GM21381 (cell line): ENCODE measurements at regions not wholly inside any gene's neighbourhood (a gene's known extent, or its start where the extent isn't known, plus 50 kb on each side); places are given as distances from the start of the nearest gene placed in this dataset.

ENCODE experiments used
- ATAC-seq: cut with Tn5 transposase; IDR thresholded peaks from one replicate; pipeline ENCODE4 v1.9.1; 2021; ENCODE audit warnings: mild to moderate bottlenecking, moderate library complexity; ENCODE audit not compliant: unreplicated experiment

DNA sequence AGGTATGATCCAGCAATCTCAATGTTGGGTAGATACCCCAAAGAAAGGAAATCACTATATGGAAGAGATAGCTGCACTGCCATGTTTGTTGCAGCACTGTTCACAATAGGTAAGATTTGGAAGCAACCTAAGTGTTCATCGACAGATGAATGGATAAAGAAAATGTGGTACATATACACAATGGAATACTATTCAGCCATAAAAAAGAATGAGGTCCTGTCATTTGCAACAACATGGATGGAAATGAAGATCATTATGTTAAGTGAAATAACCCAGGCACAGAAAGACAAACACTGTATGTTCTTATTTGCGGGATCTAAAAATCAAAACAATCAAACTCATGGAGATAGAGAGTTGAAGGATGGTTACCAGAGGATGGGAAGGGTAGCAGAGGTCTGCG, 372.4 kb upstream of the SPRED2 start:
- no peak for ATAC-seq

DNA sequence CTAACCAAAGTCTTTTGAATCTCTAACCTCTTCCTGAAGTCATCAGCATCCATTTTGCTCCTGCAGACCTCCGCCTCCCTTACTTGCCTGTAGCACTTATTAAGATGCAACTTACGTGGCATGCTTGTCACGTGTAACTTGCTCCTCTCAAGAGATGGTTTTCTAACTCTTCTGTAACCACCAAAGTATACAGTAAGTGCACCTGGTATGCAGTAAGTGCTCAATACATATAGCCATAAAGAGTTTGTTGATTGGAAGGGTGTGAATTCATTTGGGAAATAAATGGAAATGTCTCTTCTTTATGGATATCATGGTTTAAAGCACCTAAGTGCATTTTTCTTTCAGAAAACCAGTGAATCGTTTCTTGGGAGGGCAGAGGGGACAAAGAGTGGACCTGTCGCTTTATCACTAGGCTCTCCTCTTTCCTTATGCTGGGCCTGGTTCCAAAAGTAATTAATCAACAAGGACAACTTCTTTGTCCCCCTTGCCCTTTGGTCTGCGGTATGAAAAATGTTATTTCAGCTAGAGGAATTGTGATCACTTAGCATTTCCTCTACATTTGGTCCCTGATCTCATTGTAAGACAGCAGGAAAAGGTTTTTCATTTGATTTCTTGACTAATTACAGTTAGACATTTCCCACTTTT, 370.0 kb upstream of the SPRED2 start:
- ATAC-seq = no peak

DNA sequence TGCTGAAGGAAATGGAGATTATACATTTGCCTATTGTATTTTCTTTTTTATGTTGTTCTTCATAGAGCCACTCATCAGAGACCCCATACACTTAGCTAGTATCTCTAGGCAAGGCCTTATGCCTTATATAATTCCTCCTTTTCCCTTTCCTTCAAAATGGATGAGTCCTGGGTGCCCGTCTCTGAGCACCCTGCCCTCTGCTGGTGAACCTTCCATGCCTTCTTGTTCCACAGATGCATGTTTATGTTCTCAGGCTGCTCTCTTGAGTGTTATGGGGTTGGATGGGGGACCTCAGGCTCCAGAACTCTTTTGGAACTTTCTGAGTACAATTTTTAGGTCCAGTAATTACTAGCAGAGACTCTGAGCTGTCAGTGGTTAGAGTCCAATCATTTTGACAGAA, 368.6 kb upstream of the SPRED2 start:
- no peak for ATAC-seq

DNA sequence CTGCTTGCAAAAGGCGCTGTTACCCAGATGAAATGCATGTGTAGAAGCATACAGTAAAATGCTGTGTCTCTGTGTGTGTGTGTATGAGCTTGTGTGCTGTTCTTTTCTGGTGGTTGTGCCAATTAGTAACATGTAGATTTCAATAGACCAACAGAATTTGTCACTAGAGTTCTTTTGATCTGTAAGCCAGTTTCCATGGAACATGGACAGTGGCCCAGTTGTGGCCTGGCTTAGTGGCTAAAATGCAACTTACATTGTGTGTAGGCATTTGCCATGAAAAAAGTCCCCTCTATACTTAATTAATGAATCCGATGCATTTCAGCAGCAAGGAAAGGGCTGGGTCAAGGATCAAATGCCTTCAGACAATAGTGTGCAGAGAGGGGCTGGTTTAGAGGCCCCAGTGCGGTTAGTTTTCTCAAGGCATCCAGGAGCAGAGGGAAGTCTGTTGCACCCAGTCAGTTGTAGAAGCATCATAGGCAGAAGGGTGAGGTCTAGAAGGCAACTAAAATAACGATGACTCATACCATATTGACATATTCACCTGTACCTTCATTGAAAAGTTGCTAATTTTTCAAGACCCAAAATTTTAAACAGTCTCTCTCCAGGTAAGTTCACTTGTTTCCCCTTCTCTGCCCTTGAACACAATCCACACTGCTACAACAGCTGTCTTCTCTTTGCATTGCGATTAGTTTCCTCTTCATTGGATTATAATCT, 366.9 kb upstream of the SPRED2 start:
- no peak for ATAC-seq

DNA sequence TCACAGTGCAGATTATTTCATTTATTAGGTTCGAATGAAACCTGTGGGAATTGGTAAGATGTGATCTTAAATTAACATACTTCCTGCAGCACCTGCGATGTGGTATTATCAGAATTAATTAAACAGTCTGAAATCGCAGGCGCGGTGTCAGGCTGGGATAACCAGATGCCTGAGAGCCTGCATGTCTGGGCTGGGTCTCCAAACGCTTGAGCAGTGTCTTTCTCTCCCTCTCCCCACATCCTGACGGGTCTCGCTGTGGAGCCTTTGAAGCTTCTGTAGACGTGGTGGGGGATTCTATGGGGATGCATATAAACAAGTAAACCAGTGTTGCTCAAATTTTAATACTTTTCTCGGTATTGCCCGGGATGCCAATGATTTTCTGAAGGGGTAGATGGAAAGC, 366.2 kb upstream of the SPRED2 start:
- no peak for ATAC-seq

DNA sequence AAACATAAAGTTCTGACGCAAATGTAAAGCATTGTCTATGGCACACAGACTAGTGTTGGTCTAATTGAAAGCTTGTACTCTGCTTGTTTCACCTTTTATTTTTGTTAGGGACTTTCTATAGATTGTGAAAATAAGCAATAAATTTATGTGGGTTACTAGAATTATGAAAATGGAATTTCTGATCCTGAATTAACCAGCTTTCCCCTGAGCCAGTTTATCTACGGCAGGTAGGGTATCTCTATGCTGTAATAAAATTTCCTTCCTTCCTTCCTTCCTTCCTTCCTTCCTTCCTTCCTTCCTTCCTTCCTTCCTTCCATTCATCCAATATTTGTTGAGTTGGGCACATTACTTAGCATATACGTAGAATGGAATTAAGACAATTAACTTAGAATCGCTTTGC, 362.6 kb upstream of the SPRED2 start:
- no peak for ATAC-seq

DNA sequence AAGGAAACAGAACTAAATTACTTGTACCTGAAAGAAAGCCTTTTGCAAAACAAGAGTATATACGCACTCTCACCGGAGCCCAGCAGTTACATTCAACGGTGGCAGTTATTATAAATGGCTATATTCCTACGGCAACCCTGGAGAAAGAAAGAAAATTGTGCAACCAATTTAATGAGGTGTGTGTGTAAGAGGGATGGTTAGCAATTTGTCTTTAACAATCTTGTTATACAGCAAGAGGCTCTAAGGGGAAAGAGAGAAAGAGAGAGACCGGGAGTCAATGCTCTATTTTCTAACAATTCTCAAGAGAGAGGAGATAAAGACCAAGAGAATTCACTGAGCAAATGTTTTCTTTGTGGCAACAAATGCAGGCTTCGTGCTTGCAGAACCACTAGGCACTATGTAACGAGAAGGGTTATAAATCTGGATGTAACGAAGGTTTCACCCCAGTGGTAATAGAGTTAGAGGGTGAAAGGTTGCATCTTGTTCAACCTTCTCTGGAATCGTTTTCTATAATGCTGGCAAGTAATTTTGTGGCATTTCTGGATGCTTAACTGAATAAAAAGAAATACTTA, 359.1 kb upstream of the SPRED2 start:
- no peak for ATAC-seq

DNA sequence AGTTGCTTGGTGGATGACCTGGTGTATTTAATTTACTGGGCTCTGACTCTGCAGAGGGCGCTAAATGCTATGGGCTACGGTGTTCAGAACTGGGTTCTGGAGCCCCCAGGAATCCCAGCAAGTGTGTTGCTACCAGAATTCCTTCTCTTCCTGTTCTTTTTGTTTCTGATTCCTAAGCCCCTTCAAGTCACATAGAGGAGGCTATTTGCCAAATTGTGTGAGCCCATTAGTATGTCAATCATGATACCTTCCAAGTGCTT, 358.2 kb upstream of the SPRED2 start:
- ATAC-seq = no peak

DNA sequence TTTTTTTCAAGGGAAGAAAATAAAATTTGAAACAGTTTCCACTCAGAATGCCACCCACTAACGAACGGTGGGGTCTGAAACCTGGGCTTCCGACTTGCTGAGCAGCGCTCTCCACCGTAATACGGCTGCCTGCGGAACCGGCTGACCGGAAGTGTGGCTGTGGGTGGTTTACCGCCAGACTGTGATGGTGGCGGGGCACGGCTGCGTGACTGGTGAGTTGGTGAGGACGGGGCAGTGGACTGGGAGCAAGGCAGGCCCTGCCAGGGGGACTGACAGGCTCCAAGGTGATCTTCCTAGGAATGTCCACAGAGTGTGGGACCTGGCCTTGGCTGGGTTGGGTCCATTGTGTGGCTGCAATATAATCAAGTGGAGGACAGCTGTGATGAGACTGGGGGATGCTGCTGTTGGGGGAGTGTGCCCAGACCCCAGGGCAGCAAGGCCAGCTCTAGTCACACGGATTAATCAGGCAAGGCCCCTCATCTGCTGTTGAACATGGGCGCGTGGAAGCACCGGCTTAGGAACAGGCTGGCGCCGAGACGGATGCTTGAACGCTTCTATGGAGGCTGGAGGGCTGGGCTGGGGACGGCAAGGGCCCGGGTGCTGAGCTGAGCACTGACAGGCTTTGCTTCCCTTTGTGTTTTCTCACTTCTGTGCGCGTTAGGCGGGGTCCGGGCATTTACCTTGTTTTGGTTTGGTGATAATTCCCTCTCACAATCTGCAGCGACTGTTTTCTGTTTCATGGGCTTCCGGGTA, 357.7 kb upstream of the SPRED2 start:
- no peak for ATAC-seq

DNA sequence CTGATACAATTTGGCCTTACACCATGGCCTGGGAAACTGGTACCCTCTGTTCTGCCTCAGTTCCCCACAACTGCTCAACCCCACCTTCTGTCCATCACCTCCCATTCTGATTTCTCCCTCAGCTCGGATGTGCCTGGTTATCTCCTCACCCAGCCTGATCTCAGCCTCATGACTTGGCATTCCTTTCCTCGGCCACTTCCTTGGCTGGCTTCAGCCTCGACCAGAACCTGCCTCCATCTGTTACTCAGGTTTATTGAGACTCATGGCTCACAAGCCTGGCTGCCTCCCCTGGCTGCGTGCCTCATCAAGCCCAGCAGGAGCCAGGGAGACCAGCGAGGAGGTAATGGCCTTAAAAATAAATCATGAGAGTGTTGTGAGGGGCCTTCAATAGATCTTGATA, 356.2 kb upstream of the SPRED2 start:
- no peak for ATAC-seq

DNA sequence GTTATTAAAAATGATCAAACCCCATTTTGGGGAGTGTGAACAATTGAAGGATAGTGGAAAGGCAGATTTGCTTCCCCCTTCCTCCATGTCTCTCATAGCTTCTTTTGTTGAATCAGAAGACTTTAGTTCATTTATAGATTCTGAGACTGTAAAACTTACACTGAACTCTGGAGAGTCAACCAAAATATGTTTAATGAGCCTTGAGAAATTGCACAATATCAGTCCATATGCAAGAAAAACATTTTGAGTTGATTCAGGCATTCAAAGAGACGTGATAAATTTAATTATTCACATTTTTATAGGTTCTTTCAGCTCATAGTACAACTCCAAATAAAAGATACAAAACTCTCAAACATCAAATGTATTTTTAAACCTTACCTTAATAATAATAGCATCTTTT, 354.4 kb upstream of the SPRED2 start:
- no peak for ATAC-seq

DNA sequence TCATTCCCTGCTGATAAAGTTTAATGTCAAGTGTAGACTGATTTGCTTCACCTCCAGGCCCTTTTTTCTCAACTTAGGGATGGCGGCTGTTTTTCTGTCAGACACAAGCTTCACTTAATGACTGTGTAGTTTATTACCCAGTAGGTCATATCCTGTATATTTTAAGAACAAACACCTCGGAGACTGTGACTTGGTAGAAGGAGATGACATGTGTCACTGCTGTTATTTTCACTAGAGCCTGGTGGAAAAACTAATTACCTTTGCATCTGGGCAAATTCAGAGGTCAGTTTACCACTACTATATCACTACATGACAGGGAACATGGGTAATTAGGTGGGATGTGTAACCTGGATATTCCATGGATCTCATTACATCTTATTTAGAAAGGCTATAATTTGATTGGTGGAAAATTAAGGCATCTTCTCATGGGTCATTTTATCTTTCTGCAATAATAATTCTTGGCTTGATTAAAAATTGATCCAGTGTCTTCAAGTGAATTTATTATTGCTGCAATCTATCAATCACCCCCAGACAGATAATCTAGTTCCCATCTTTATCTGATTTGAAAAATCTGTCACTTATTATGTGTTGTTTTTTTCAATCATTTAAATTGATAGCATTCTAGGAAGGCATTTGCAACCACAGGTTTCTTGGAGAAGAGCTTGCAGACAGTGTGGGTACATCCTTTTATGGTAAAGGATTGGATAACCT, 353.8 kb upstream of the SPRED2 start:
- no peak for ATAC-seq

DNA sequence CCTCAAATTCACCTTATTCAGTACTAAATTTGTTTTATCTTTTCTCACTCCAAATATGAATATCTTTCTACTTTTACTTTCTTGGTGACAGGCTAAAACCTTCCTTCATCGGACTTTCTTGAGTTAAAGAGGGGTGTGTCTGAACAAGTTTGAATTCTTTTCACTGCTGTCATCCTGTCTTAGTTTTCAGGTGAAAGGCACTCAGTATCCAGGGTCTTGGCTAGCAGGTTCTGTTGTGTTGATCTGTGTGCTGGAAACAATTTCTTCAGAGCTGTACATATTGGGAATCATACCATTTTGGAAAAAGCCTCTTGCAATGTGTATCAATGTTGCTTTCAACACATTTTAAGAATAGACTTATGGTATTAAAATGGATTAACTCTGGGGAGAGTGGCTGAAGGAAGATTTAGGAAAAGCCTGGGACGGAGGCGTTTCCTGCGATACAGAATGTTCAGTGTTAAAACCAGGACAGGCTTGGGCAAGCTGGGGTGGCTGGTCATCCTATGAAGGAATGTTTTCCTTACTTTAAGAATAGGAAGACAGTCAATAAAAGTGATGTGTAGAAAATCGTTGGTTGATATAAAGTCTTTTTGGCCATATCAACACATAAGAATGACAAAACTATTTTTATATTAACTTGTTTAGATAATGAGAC, 350.7 kb upstream of the SPRED2 start:
- ATAC-seq = no peak

DNA sequence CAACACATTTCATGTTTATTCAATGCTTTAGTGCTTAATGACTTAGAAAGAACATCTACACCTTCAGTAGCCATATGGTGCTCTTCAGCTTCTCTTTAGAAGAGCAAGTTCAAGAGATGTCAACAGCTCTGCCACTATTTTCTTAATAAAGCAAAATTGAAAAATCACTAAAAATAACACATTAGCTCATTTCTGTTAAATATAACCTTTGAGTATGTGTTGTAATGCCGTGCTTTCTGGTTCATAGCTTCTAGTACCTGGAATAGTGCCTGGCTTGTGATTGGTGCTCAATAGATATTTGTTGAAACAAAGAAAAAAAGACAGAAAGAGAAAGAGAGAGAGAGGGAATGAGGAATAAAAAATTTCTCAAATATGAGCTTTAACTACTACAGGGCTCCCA, 349.8 kb upstream of the SPRED2 start:
- ATAC-seq = no peak

DNA sequence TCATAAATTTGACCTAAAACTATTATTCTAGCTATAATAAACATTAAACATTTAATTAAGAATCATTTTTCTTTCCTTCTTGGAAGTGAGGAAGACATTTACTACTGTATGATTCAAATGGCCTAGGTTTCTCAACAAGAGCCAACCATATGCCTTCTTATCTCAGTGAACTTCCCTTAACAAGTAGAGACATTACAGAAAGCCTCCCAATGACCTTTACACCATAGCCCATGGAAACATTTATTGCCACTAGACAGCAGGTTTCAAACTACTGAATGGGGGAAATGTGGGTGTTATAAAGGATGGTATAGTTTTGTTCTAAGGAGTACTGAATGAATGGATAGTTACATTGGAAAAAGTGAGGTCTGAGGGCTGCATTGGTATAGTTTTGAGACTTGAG, 349.4 kb upstream of the SPRED2 start:
- no peak for ATAC-seq

DNA sequence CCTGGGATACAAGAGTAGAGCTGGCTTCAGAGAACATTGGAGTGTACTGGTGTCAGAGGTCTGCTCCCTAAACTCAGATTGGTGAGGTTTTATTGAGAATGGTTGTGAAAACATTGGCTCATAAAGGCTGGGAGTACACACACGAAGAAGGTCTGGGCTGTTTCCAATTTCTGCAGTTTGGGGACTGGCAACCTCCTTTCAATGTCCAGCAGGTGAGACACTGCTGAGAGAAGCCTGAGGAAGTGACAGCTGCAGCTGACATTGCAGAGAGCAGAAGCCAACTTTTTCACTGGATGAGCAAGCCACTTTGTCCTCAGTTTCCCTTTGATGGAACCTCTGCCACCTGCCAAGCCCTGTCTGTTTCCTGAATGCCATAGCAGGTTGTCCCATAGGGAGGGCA, 346.6 kb upstream of the SPRED2 start:
- no peak for ATAC-seq

DNA sequence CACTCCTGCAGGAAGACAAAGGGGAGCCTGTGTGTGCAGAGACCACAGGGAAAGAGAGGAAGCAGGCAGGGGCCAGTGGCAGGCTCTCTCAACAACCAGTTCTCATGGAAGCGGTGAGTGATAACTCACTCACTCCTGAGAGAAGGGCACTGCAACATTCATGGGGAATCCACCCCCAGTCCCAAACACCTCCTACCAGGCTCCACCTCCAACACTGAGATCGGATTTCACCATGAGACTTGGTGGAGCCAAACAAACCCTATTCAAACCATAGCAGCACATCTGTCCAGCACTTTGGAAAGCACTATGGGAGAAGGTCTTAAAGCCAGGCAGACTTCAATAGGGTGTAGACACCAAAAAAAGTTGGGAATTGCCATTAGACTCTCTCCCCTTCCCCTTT, 345.7 kb upstream of the SPRED2 start:
- ATAC-seq = no peak

DNA sequence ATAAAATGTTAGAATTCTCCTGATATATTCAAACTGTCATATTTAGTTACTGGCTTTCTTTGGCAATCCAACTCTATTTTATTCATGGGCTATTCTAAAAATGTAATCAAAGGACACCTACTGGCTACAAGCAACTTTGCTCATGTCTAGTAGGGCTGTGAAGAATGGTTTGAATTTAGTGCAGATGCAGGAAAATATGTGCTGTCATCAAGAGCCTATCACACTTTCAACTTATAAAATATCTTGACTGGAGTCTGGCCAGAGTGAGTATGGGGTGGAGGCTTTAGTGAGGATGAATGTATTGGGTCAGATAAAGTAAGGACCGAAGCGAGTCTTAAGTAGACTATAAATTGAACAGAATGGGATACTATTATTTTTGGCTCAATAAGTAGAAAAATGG, 343.4 kb upstream of the SPRED2 start:
- no peak for ATAC-seq

DNA sequence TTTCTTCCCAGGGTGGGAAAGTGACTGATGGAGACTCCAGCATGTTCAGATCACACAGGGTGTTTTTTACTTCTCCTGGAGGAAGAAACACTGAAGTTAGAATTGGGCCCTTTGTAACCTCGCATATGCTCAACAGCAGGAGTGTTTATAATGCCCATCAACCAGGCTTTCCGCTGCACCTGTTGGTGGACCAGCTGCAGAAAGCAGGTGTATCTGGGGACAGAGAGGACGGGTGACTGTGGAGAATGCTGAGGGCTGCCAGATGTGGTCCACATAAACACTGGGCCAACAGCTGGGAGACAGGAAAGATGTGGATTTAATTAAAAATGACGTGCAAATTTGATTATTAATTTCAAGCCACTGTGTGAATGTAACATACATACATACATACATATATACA, 335.5 kb upstream of the SPRED2 start:
- no peak for ATAC-seq

DNA sequence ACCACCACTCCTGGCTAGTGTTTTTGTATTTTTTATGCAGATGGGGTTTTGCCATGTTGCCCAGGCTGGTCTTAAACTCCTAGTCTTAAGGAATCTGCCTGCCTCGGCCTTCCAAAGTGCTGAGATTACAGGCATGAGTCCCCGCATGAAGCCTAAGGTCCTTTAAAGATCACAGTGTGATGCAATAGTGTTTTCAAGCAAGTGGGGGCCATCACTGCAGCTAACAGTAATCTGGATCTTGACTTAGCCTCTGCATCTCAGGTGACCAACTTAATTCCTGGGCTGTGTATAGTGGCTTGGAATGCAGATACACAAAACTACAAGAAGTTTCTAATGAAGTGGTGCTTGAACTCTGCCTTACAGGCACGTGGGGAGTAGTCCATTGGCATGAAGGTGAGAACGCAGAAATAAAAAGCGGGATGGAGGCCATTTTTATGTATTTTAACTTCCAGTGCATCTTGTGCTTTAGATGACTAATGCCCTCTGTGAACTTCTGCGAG, 334.4 kb upstream of the SPRED2 start:
- ATAC-seq = no peak

DNA sequence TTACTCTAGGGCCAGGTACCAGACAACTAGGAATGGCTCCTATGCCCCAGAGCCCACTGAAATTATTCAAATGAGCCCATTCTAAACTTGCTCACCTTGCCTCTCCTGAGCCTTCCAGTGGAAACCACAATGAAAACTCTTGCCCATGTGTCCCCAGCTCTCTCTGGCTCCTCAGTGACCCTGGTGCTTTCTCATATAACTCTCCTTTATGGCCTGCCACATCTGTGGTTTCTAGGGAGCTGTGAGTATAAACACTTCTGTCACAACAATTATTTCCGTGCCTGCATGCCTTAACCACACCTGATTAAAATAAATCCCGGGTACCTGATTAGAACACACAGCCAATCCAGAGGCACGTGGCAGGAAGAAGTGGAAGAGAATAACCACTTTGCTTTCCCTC, 333.0 kb upstream of the SPRED2 start:
- ATAC-seq = no peak
